Ishikawa (cell line): ENCODE measurements at regions not wholly inside any gene's neighbourhood (a gene's known extent, or its start where the extent isn't known, plus 50 kb on each side); places are given as distances from the start of the nearest gene placed in this dataset.

Experiments used
- CREB1 ChIP-seq: IDR thresholded peaks from 2 replicates; pipeline ENCODE4 v1.6.1; 2012; ENCODE audit warnings: low read depth
- EP300 ChIP-seq: IDR thresholded peaks from 2 replicates; pipeline ENCODE4 v1.6.1; 2012; ENCODE audit warnings: borderline replicate concordance
- FOXM1 ChIP-seq: IDR thresholded peaks from 2 replicates; pipeline ENCODE4 v1.6.1; 2012; ENCODE audit warnings: low read depth, borderline replicate concordance
- TAF1 ChIP-seq: IDR thresholded peaks from 2 replicates; pipeline ENCODE4 v1.6.1; 2012; ENCODE audit warnings: low read depth, mild to moderate bottlenecking
- TCF12 ChIP-seq: IDR thresholded peaks from 2 replicates; pipeline ENCODE4 v1.6.1; 2012; ENCODE audit warnings: low read depth
- TEAD4 ChIP-seq: IDR thresholded peaks from 2 replicates; pipeline ENCODE4 v1.6.1; 2012
- TF ChIP-seq, protein P1 (sequence below): IDR thresholded peaks from 2 replicates; pipeline ENCODE4 v1.6.1; 2012
- TF ChIP-seq, protein P2 (sequence below): IDR thresholded peaks from 2 replicates; pipeline ENCODE4 v1.6.1; 2012; ENCODE audit warnings: low read depth, mild to moderate bottlenecking

DNA sequence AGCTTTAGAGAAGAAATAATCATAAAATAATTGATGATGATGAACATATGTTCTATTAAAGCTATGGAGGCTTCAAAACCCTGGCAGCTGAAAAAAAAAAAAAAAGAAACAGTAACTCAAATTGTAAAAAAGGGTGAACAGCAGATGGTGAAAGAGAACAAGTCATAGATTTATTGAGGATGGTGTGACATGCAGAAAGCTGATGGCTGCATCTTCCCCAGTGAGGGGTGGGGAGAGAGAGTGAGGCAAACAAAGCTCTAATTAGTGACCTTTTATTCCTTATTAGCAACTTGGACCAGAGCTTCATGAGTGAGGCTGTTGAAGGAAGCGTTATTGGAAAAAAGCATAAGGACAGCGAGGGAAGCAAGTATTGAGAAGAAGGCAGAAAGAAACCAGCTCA lies 191.7 kb downstream of the EDN1 start:
- TF ChIP-seq, protein P1, sequence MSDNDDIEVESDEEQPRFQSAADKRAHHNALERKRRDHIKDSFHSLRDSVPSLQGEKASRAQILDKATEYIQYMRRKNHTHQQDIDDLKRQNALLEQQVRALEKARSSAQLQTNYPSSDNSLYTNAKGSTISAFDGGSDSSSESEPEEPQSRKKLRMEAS, result no peak
- TF ChIP-seq CREB1 (no peak), TCF12 (no peak), TEAD4 (no peak), TAF1 (no peak), FOXM1 (no peak), EP300 (no peak)
- TF ChIP-seq, protein P2, sequence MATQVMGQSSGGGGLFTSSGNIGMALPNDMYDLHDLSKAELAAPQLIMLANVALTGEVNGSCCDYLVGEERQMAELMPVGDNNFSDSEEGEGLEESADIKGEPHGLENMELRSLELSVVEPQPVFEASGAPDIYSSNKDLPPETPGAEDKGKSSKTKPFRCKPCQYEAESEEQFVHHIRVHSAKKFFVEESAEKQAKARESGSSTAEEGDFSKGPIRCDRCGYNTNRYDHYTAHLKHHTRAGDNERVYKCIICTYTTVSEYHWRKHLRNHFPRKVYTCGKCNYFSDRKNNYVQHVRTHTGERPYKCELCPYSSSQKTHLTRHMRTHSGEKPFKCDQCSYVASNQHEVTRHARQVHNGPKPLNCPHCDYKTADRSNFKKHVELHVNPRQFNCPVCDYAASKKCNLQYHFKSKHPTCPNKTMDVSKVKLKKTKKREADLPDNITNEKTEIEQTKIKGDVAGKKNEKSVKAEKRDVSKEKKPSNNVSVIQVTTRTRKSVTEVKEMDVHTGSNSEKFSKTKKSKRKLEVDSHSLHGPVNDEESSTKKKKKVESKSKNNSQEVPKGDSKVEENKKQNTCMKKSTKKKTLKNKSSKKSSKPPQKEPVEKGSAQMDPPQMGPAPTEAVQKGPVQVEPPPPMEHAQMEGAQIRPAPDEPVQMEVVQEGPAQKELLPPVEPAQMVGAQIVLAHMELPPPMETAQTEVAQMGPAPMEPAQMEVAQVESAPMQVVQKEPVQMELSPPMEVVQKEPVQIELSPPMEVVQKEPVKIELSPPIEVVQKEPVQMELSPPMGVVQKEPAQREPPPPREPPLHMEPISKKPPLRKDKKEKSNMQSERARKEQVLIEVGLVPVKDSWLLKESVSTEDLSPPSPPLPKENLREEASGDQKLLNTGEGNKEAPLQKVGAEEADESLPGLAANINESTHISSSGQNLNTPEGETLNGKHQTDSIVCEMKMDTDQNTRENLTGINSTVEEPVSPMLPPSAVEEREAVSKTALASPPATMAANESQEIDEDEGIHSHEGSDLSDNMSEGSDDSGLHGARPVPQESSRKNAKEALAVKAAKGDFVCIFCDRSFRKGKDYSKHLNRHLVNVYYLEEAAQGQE, result no peak
